Upper lobe of left lung (tissue), 4 donors: ENCODE measurements at regions not wholly inside any gene's neighbourhood (a gene's known extent, or its start where the extent isn't known, plus 50 kb on each side); places are given as distances from the start of the nearest gene placed in this dataset.

Experiments
- EP300 ChIP-seq, 4 donors: sonication (generic); formaldehyde crosslinking; IDR thresholded peaks; one replicate each; pipeline ENCODE4 v1.5.1; 2017; ENCODE audit warnings: antibody characterized with exemption in 4 of 4, control low read depth in 2 of 4
- POLR2A ChIP-seq, 4 donors: fragments of 450-650 bp; IDR thresholded peaks; one replicate each; pipeline ENCODE4 v1.5.1; 2016 to 2017; ENCODE audit warnings: antibody characterized with exemption in 4 of 4, mild to moderate bottlenecking in 2 of 4
- POLR2AphosphoS5 ChIP-seq, 2 donors: sonication (generic); formaldehyde crosslinking; IDR thresholded peaks; one replicate each; pipeline ENCODE4 v1.5.1; 2017; ENCODE audit warnings: antibody characterized with exemption in 2 of 2
- TF ChIP-seq, protein P1 (sequence below), 6 experiments: fragments of 450-650 bp in 4 of 6; fragments of 200-600 bp in 2 of 6; sonication (generic) in 2 of 6; IDR thresholded peaks; one replicate each; pipeline ENCODE4 v1.5.1; 2016 to 2019; ENCODE audit warnings: antibody characterized with exemption in 6 of 6

DNA sequence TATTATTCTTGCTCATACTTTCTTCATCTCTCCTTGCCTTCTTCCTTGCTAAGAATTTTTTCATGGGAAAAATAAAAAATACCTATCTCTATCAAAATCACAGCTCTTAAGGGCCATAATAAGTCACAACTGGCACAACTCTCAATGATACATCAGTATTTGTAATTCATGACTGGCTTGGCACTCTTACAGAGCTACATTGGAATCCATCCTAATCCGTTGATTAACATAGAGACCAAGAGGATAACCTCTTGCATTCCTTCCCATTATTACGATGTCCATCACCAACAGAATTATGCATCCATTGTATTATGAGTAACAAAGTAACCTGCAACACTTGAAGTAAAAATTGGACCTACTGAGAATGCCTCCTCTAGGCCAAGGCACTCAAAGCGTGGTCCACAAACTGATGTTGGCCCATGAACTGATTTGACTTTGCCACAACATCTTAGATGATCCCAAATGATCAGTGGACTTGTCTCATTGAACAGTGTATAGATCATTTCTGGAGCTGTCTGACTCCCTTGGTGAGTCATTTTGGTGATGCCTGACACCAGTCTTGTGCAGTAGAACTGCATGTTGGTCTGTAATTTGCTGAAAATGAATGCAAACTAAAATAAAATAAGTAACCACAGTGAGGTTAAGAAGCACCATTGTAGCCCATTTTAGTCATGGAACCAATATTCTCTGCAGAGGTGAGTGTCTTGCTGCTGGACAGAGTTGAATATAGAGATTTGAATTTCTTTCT lies 163.2 kb downstream of the AXIN2 start:
- TF ChIP-seq POLR2A (IDR thresholded peaks at IDR 0.05) (no peak), EP300 (IDR thresholded peaks at IDR 0.05) (no peak), POLR2AphosphoS5 (IDR thresholded peaks at IDR 0.05) (no peak)
- TF ChIP-seq, protein P1, sequence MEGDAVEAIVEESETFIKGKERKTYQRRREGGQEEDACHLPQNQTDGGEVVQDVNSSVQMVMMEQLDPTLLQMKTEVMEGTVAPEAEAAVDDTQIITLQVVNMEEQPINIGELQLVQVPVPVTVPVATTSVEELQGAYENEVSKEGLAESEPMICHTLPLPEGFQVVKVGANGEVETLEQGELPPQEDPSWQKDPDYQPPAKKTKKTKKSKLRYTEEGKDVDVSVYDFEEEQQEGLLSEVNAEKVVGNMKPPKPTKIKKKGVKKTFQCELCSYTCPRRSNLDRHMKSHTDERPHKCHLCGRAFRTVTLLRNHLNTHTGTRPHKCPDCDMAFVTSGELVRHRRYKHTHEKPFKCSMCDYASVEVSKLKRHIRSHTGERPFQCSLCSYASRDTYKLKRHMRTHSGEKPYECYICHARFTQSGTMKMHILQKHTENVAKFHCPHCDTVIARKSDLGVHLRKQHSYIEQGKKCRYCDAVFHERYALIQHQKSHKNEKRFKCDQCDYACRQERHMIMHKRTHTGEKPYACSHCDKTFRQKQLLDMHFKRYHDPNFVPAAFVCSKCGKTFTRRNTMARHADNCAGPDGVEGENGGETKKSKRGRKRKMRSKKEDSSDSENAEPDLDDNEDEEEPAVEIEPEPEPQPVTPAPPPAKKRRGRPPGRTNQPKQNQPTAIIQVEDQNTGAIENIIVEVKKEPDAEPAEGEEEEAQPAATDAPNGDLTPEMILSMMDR (IDR thresholded peaks at IDR 0.05) = no peak
